MM.1S (cell line): ENCODE measurements at regions not wholly inside any gene's neighbourhood (a gene's known extent, or its start where the extent isn't known, plus 50 kb on each side); places are given as distances from the start of the nearest gene placed in this dataset.
"Not testable (repeated sequence)": the region's sequence is repeated elsewhere in the genome, so short reads cannot be mapped to it uniquely, and the experiment has no call there.

Experiments
- DNase-seq: peaks from one replicate; pipeline ENCODE4 v3.0.0-alpha.2; 2015
- H2AFZ ChIP-seq: fragments of 300-600 bp; sonication (generic); 2 replicates; pipeline ENCODE4 v1.6.0; 2016; ENCODE audit warnings: antibody characterized with exemption, low read length
- H3F3A ChIP-seq: fragments of 300-600 bp; sonication (generic); 2 replicates; pipeline ENCODE4 v1.6.1; 2016; ENCODE audit warnings: mild to moderate bottlenecking, antibody characterized with exemption, low read length, moderate library complexity, mixed read lengths; ENCODE audit not compliant: insufficient read depth
- H3K27ac ChIP-seq: fragments of 300-600 bp; sonication (generic); 2 replicates; pipeline ENCODE4 v1.5.1; 2016; ENCODE audit warnings: mild to moderate bottlenecking, low read length
- H3K27me3 ChIP-seq: fragments of 300-600 bp; sonication (generic); replicated peaks from 2 replicates; pipeline ENCODE4 v1.6.0; 2016; ENCODE audit warnings: low read length; ENCODE audit not compliant: insufficient read depth
- H3K36me3 ChIP-seq: fragments of 300-600 bp; sonication (generic); replicated peaks from 2 replicates; pipeline ENCODE4 v1.6.1; 2016; ENCODE audit warnings: mild to moderate bottlenecking, low read length, mixed read lengths; ENCODE audit not compliant: insufficient read depth
- H3K4me1 ChIP-seq: fragments of 300-600 bp; sonication (generic); 2 replicates; pipeline ENCODE4 v1.6.1; 2016; ENCODE audit warnings: low read length, mixed read lengths
- H3K4me2 ChIP-seq: fragments of 300-600 bp; sonication (generic); 2 replicates; pipeline ENCODE4 v1.6.0; 2016; ENCODE audit warnings: low read depth, low read length
- H3K4me3 ChIP-seq: fragments of 300-600 bp; sonication (generic); 2 replicates; pipeline ENCODE4 v1.5.1; 2016; ENCODE audit warnings: low read length, mixed read lengths
- H3K79me2 ChIP-seq: fragments of 300-600 bp; sonication (generic); 2 replicates; pipeline ENCODE4 v1.6.1; 2016; ENCODE audit warnings: mixed run types, low read length, mixed read lengths
- H3K9ac ChIP-seq: fragments of 300-600 bp; sonication (generic); 2 replicates; pipeline ENCODE4 v1.6.1; 2016; ENCODE audit warnings: low read length, mixed read lengths
- H3K9me2 ChIP-seq: fragments of 300-600 bp; sonication (generic); replicated peaks from 2 replicates; pipeline ENCODE4 v1.6.1; 2016; ENCODE audit warnings: mild to moderate bottlenecking, low read length, mixed read lengths; ENCODE audit not compliant: insufficient read depth
- H3K9me3 ChIP-seq: fragments of 300-600 bp; sonication (generic); replicated peaks from 2 replicates; pipeline ENCODE4 v1.6.1; 2016; ENCODE audit warnings: mild to moderate bottlenecking, low read length, mixed read lengths; ENCODE audit not compliant: insufficient read depth
- H4K20me1 ChIP-seq: fragments of 300-600 bp; sonication (generic); 2 replicates; pipeline ENCODE4 v1.6.1; 2016; ENCODE audit warnings: mild to moderate bottlenecking, low read length, moderate library complexity, mixed read lengths; ENCODE audit not compliant: insufficient read depth
- CTCF ChIP-seq: fragments of 300-600 bp; sonication (generic); IDR thresholded peaks from 2 replicates; pipeline ENCODE4 v1.5.1; 2016; ENCODE audit warnings: antibody characterized with exemption, low read length, mixed read lengths
- EZH2 ChIP-seq: fragments of 300-600 bp; sonication (generic); optimal IDR thresholded peaks from 2 replicates; pipeline ENCODE3; 2017; ENCODE audit warnings: low read depth, mild to moderate bottlenecking, antibody characterized with exemption, low read length, mixed read lengths
- EZH2phosphoT487 ChIP-seq: fragments of 300-600 bp; sonication (generic); IDR thresholded peaks from 2 replicates; pipeline ENCODE4 v1.6.1; 2018; ENCODE audit warnings: antibody characterized with exemption, low read length

- H3K9ac ChIP-seq = no peak overlapping the region
- no peaks in the 10 kb centered on the region for H3K36me3 ChIP-seq
- TF ChIP-seq EZH2 = no peak
- no peak for TF ChIP-seq EZH2phosphoT487
- no peak overlapping the region for H3K4me3 ChIP-seq
- no peaks in the 10 kb centered on the region for H3K9me3 ChIP-seq
- H3K9me2 ChIP-seq = no peaks in the 10 kb centered on the region
- H3K4me2 ChIP-seq = no peak overlapping the region
- H4K20me1 ChIP-seq = no peaks in the 10 kb centered on the region
- no peaks in the 10 kb centered on the region for H3K4me1 ChIP-seq
- H3K27me3 ChIP-seq = no peaks in the 10 kb centered on the region
- no peak overlapping the region for H3K27ac ChIP-seq
- H3F3A ChIP-seq = no peaks in the 10 kb centered on the region
- no peak overlapping the region for H2AFZ ChIP-seq
- no peaks in the 10 kb centered on the region for H3K79me2 ChIP-seq
- no peak for DNase-seq
Observed at GRCh38 chr3:21919383-21919782, 168.4 kb upstream of the ZNF385D start.

- H3K9me2 ChIP-seq = no peaks in the 10 kb centered on the region
- H3K4me1 ChIP-seq = no peaks in the 10 kb centered on the region
- no peak overlapping the region for H3K4me3 ChIP-seq
- H3K79me2 ChIP-seq = no peaks in the 10 kb centered on the region
- no peaks in the 10 kb centered on the region for H3F3A ChIP-seq
- H3K36me3 ChIP-seq = no peaks in the 10 kb centered on the region
- H4K20me1 ChIP-seq = no peaks in the 10 kb centered on the region
- H3K4me2 ChIP-seq = no peak overlapping the region
- TF ChIP-seq EZH2phosphoT487 (no peak), EZH2 (no peak), CTCF (no peak)
- H3K27ac ChIP-seq = no peak overlapping the region
- H3K27me3 ChIP-seq = no peaks in the 10 kb centered on the region
- H3K9me3 ChIP-seq = no peaks in the 10 kb centered on the region
- no peak for DNase-seq
- H3K9ac ChIP-seq = no peak overlapping the region
- no peak overlapping the region for H2AFZ ChIP-seq
Observed at GRCh38 chr3:21920421-21920861, 169.4 kb upstream of the ZNF385D start.

- H4K20me1 ChIP-seq, H3K4me2 ChIP-seq, H3K79me2 ChIP-seq, DNase-seq, H3K9ac ChIP-seq, H3K27ac ChIP-seq, H3K4me1 ChIP-seq, H3K27me3 ChIP-seq, H3F3A ChIP-seq, H3K4me3 ChIP-seq, H3K36me3 ChIP-seq, H3K9me2 ChIP-seq, H3K9me3 ChIP-seq, H2AFZ ChIP-seq: not testable (repeated sequence)
Observed at GRCh38 chr3:21923156-21923555, 172.1 kb upstream of the ZNF385D start.

- H3K4me3 ChIP-seq = no peak overlapping the region
- H3K4me2 ChIP-seq = no peak overlapping the region
- no peaks in the 10 kb centered on the region for H3K27me3 ChIP-seq
- no peaks in the 10 kb centered on the region for H3K9me2 ChIP-seq
- H2AFZ ChIP-seq = no peak overlapping the region
- H3F3A ChIP-seq = no peaks in the 10 kb centered on the region
- DNase-seq = no peak
- H3K27ac ChIP-seq = no peak overlapping the region
- H3K36me3 ChIP-seq = no peaks in the 10 kb centered on the region
- no peaks in the 10 kb centered on the region for H4K20me1 ChIP-seq
- no peaks in the 10 kb centered on the region for H3K4me1 ChIP-seq
- no peak overlapping the region for H3K9ac ChIP-seq
- TF ChIP-seq CTCF (no peak), EZH2 (no peak), EZH2phosphoT487 (no peak)
- no peaks in the 10 kb centered on the region for H3K9me3 ChIP-seq
- no peaks in the 10 kb centered on the region for H3K79me2 ChIP-seq
Observed at GRCh38 chr3:21927261-21927660, 176.3 kb upstream of the ZNF385D start.
